ENCODE measurements at regions not wholly inside any gene's neighbourhood (a gene's known extent, or its start where the extent isn't known, plus 50 kb on each side); places are given as distances from the start of the nearest gene placed in this dataset.

GRCh38 chr12:87290505-87290904 lies 738.7 kb downstream of the C12orf50 start:
- DNase-seq (no peak), ATAC-seq (ENCODE audit: low read depth) (no peak)
- Histone ChIP-seq H3K4me3 (ENCODE audit: control extremely low read depth in 1 of 5, extremely low read depth in 1 of 5, insufficient read depth in 1 of 5, low read depth in 2 of 5, low read length in 4 of 5) (no peak overlapping the region), H3K27ac (ENCODE audit: low read length in 2 of 2) (no peak overlapping the region), H3K27me3 (replicated peaks in 1 of 4; ENCODE audit: control extremely low read depth in 1 of 4, control insufficient read depth in 3 of 4, insufficient read depth in 4 of 4, low read length in 3 of 4) (no peaks in the 10 kb centered on the region), H3K79me2 (ENCODE audit: control insufficient read depth, insufficient read depth, low read length) (no peaks in the 10 kb centered on the region), H3K9ac (ENCODE audit: low read length) (no peak overlapping the region), H2AFZ (ENCODE audit: insufficient read depth, low read depth, low read length, poor library complexity, severe bottlenecking) (no peak overlapping the region), H3K36me3 (replicated peaks in 1 of 2; ENCODE audit: control extremely low read depth in 1 of 2, control insufficient read depth in 1 of 2, extremely low read depth in 1 of 2, insufficient read depth in 2 of 2, low read length in 1 of 2) (no peaks in the 10 kb centered on the region), H3K4me1 (ENCODE audit: control insufficient read depth in 2 of 2, insufficient read depth in 2 of 2, low read length in 2 of 2) (no peaks in the 10 kb centered on the region), H4K20me1 (ENCODE audit: control insufficient read depth, insufficient read depth, low read length, poor library complexity, severe bottlenecking) (no peaks in the 10 kb centered on the region), H3K9me3 (ENCODE audit: control extremely low read depth in 1 of 3, control insufficient read depth in 2 of 3, insufficient read depth in 1 of 3, low read length in 2 of 3) (no peaks in the 10 kb centered on the region), H3K4me2 (replicated peaks; ENCODE audit: low read depth, low read length, poor library complexity, severe bottlenecking) (no peak overlapping the region)
- TF ChIP-seq CTCF (IDR thresholded peaks at IDR 0.05): no peak
- TF ChIP-seq EZH2 (IDR thresholded peaks at IDR 0.05; ENCODE audit: borderline replicate concordance, insufficient read depth, low read depth, low read length, poor library complexity, severe bottlenecking): no peak
- Mint-ChIP-seq H3K27ac (no peak overlapping the region), H3K4me3 (no peak overlapping the region), H3K27me3 (no peaks in the 10 kb centered on the region), H3K9me3 (ENCODE audit: insufficient read depth) (peaks cover 3% of the 10 kb centered on the region), H3K4me1 (no peaks in the 10 kb centered on the region)
- POLR2A ChIA-PET: no interaction called here
- CTCF ChIA-PET: no interaction called here
- intact Hi-C loops (cut with micrococcal nuclease): no loop called here

DNA sequence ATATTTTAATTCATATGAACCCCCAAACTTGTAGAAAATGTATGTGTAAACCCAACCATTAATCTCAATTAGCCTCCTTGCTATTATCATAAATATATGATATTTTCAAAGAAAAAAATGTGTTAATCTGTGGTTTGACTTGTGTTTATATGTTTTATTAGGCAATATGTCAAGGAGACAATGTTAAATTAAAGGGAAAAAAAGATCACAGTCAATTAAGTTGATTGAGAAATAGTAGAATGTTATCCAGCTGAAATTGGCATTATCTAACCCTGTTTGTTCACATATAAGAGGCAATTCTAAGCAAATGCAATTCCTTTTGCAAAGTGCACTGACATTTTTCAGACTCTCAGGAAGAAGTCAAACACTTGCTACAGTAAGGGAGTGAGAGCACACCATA lies 745.3 kb downstream of the C12orf50 start:
- ChIA-PET CTCF (no interaction called here), POLR2A (no interaction called here)
- TF ChIP-seq CTCF (IDR thresholded peaks at IDR 0.05): no peak
- TF ChIP-seq EZH2 (IDR thresholded peaks at IDR 0.05; ENCODE audit: borderline replicate concordance, insufficient read depth, low read depth, low read length, poor library complexity, severe bottlenecking): no peak
- peaks cover 3% of the 10 kb centered on the region for H3K9me3 Mint-ChIP-seq (ENCODE audit: insufficient read depth)
- H3K9ac ChIP-seq (ENCODE audit: low read length): no peak overlapping the region
- H4K20me1 ChIP-seq (ENCODE audit: control insufficient read depth, insufficient read depth, low read length, poor library complexity, severe bottlenecking): no peaks in the 10 kb centered on the region
- H3K4me1 ChIP-seq (ENCODE audit: control insufficient read depth in 2 of 2, insufficient read depth in 2 of 2, low read length in 2 of 2): peaks cover 11 to 12% of the 10 kb centered on the region in 2 donors
- ATAC-seq (ENCODE audit: low read depth) (no peak), DNase-seq (no peak)
- H3K9me3 ChIP-seq (ENCODE audit: control extremely low read depth in 1 of 3, control insufficient read depth in 2 of 3, insufficient read depth in 1 of 3, low read length in 2 of 3): peaks cover 0 to 2% (median 0%) of the 10 kb centered on the region in 3 donors
- no peaks in the 10 kb centered on the region for H3K79me2 ChIP-seq (ENCODE audit: control insufficient read depth, insufficient read depth, low read length)
- peaks cover 13% of the 10 kb centered on the region for H3K4me1 Mint-ChIP-seq
- no peaks in the 10 kb centered on the region for H3K36me3 ChIP-seq (replicated peaks in 1 of 2; ENCODE audit: control extremely low read depth in 1 of 2, control insufficient read depth in 1 of 2, extremely low read depth in 1 of 2, insufficient read depth in 2 of 2, low read length in 1 of 2)
- H3K27ac ChIP-seq (ENCODE audit: low read length in 2 of 2): no peak overlapping the region
- H3K27me3 ChIP-seq (replicated peaks in 1 of 4; ENCODE audit: control extremely low read depth in 1 of 4, control insufficient read depth in 3 of 4, insufficient read depth in 4 of 4, low read length in 3 of 4): no peaks in the 10 kb centered on the region
- no peak overlapping the region for H2AFZ ChIP-seq (ENCODE audit: insufficient read depth, low read depth, low read length, poor library complexity, severe bottlenecking)
- H3K27ac Mint-ChIP-seq: no peak overlapping the region
- no peaks in the 10 kb centered on the region for H3K27me3 Mint-ChIP-seq
- H3K4me3 Mint-ChIP-seq: no peak overlapping the region
- no peak overlapping the region for H3K4me3 ChIP-seq (ENCODE audit: control extremely low read depth in 1 of 5, extremely low read depth in 1 of 5, insufficient read depth in 1 of 5, low read depth in 2 of 5, low read length in 4 of 5)
- intact Hi-C loops (cut with micrococcal nuclease): no loop called here
- no peak overlapping the region for H3K4me2 ChIP-seq (replicated peaks; ENCODE audit: low read depth, low read length, poor library complexity, severe bottlenecking)

Data from B cell (primary cell).